OCI-LY1 (cell line): ENCODE measurements at regions not wholly inside any gene's neighbourhood (a gene's known extent, or its start where the extent isn't known, plus 50 kb on each side); places are given as distances from the start of the nearest gene placed in this dataset.

ENCODE experiments used
- EZH2 ChIP-seq: fragments of 200-600 bp; sonication (generic), shearing (Covaris generic); IDR thresholded peaks from 2 replicates; pipeline ENCODE4 v1.8.0; 2017; ENCODE audit warnings: borderline replicate concordance, mixed run types, mild to moderate bottlenecking, antibody characterized with exemption, low read length, moderate library complexity, mixed read lengths
- TF ChIP-seq, protein P1 (sequence below): fragments of 200-600 bp; sonication (generic), shearing (Covaris generic); IDR thresholded peaks from 2 replicates; pipeline ENCODE4 v1.5.1; 2017; ENCODE audit warnings: mild to moderate bottlenecking, antibody characterized with exemption, low read length, moderate library complexity, mixed read lengths

- no peak for TF ChIP-seq EZH2
- TF ChIP-seq, protein P1, sequence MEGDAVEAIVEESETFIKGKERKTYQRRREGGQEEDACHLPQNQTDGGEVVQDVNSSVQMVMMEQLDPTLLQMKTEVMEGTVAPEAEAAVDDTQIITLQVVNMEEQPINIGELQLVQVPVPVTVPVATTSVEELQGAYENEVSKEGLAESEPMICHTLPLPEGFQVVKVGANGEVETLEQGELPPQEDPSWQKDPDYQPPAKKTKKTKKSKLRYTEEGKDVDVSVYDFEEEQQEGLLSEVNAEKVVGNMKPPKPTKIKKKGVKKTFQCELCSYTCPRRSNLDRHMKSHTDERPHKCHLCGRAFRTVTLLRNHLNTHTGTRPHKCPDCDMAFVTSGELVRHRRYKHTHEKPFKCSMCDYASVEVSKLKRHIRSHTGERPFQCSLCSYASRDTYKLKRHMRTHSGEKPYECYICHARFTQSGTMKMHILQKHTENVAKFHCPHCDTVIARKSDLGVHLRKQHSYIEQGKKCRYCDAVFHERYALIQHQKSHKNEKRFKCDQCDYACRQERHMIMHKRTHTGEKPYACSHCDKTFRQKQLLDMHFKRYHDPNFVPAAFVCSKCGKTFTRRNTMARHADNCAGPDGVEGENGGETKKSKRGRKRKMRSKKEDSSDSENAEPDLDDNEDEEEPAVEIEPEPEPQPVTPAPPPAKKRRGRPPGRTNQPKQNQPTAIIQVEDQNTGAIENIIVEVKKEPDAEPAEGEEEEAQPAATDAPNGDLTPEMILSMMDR, result no peak
These were observed 756.7 kb upstream of the ARGLU1 start for GRCh38 chr13:107324416-107325204.
